ENCODE measurements at regions not wholly inside any gene's neighbourhood (a gene's known extent, or its start where the extent isn't known, plus 50 kb on each side); places are given as distances from the start of the nearest gene placed in this dataset.
"Not testable (repeated sequence)": the region's sequence is repeated elsewhere in the genome, so short reads cannot be mapped to it uniquely, and the experiment has no call there.

DNA sequence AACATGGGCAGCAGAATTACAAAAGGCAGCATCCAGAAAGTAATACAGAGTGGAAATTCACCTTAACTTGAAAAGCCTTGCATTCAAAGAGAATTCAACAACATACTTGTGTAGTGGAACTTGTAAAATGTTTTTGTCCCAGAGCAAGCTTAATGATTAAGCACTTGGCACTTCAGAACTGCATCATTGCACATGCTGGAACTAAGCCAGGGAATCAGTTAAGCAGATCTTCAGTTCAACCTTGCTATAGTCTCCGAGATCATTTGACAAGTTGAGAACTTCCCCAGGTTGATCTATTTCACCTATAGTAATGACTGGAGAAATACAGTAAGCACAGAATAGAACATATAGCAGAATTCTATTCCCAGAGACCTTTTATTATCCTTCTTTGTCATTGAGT lies 1337.2 kb upstream of the NXPH2 start:
- TF ChIP-seq, protein P1, sequence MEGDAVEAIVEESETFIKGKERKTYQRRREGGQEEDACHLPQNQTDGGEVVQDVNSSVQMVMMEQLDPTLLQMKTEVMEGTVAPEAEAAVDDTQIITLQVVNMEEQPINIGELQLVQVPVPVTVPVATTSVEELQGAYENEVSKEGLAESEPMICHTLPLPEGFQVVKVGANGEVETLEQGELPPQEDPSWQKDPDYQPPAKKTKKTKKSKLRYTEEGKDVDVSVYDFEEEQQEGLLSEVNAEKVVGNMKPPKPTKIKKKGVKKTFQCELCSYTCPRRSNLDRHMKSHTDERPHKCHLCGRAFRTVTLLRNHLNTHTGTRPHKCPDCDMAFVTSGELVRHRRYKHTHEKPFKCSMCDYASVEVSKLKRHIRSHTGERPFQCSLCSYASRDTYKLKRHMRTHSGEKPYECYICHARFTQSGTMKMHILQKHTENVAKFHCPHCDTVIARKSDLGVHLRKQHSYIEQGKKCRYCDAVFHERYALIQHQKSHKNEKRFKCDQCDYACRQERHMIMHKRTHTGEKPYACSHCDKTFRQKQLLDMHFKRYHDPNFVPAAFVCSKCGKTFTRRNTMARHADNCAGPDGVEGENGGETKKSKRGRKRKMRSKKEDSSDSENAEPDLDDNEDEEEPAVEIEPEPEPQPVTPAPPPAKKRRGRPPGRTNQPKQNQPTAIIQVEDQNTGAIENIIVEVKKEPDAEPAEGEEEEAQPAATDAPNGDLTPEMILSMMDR (IDR thresholded peaks at IDR 0.05; ENCODE audit: insufficient read depth, low read depth, low read length, missing control alignments): no peak
- DNase-seq (ENCODE audit: low read depth): no peak
- H3K4me3 ChIP-seq (ENCODE audit: low read depth, low read length): no peak overlapping the region

DNA sequence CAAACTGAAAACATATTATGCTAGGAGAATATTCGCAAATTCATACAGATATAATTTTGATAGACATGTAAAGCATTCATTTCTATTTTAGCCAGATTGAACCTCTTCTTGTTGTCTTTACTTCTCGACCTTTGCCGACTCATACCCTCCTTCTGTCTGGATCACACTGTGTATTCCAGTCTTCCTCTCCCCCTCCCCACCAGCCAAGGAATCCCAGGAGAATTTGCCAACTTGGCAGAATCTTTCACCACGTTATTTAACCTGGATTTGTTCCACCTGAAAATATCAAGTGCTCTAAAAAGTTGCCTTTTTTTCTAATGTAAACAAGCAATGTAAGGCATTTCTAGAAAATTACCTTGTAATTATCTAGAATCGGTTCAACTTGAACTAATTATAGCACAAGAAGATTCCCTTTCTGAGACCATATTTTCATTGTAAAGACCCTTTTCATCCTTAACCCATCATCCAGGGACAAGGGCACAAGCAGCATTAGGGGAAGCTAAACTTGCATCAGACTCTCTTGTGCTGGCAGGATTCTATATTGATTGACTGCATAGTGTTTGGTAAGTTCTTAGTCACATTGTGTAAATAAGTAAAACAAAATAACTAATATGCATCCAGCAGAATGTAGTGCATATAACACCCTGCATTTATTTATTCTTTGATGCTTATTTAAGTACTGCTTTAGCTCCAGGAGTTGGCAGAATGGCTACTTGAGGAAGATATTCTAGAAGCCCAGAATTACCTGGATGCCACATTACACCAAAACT lies 1328.7 kb upstream of the NXPH2 start:
- TF ChIP-seq, protein P1 (IDR thresholded peaks at IDR 0.05; ENCODE audit: insufficient read depth, low read depth, low read length, missing control alignments): no peak
- no peak for DNase-seq (ENCODE audit: low read depth)
- no peak overlapping the region for H3K4me3 ChIP-seq (ENCODE audit: low read depth, low read length)

DNA sequence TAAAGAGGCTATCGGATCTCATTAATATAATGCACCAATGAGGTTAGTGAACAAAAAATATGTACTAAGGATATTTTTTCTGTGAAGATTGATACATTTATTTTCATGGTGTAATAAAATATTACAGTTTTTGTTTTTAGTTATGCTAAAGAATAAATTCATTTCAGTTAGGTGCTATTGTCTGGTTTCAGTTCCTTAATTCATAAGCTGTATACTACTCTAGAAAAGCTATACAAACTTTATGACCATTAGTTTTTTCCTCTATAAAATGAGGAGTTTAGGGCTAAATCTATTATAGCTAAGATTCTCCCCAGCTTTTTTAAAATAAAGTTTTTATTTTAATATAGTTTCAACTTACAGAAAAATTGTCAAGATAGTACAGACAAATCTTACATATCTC lies 1311.7 kb upstream of the NXPH2 start:
- no peak for DNase-seq (ENCODE audit: low read depth)
- H3K4me3 ChIP-seq (ENCODE audit: low read depth, low read length): no peak overlapping the region
- TF ChIP-seq, protein P1 (IDR thresholded peaks at IDR 0.05; ENCODE audit: insufficient read depth, low read depth, low read length, missing control alignments): no peak

DNA sequence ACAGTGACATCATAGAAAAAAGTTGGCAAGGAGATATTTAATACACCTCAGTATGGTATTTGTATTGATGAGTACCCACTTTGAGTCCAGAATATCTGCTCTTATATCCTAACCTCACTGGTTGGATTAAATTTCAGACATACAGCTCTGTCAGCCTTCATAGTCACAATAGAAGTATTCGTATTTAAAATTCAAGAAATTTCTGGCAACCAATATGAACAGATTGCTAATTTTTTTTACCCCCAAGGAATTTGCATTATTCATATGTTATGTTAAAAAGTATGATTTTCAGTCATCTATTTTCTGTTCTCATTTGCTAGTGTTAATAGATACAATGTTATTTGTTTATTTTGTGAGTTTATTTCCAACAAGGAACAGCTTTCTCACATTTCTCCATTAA lies 1306.8 kb upstream of the NXPH2 start:
- H3K4me3 ChIP-seq (ENCODE audit: low read depth, low read length): no peak overlapping the region
- no peak for DNase-seq (ENCODE audit: low read depth)
- TF ChIP-seq, protein P1 (IDR thresholded peaks at IDR 0.05; ENCODE audit: insufficient read depth, low read depth, low read length, missing control alignments): no peak

DNA sequence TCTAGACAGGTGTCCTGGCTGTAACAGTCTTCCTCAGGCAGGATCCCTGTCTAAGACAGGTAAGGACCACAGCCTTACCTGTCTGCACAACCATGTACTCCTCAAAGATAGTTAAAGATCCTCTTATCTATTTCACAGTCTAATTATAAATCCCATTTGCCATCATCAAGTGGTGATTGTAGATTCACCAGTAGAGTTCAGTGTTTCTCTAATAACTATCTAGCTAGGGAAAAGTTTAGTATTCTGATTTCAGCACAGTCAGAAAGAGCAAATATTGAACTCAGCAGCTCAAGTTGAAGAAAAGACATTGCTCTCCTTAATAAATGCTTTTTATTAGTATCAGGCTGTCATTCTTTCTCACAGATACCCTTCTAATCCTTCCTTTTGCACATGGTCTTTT lies 1305.5 kb upstream of the NXPH2 start:
- TF ChIP-seq, protein P1 (IDR thresholded peaks at IDR 0.05; ENCODE audit: insufficient read depth, low read depth, low read length, missing control alignments): no peak
- no peak for DNase-seq (ENCODE audit: low read depth)
- H3K4me3 ChIP-seq (ENCODE audit: low read depth, low read length): no peak overlapping the region

DNA sequence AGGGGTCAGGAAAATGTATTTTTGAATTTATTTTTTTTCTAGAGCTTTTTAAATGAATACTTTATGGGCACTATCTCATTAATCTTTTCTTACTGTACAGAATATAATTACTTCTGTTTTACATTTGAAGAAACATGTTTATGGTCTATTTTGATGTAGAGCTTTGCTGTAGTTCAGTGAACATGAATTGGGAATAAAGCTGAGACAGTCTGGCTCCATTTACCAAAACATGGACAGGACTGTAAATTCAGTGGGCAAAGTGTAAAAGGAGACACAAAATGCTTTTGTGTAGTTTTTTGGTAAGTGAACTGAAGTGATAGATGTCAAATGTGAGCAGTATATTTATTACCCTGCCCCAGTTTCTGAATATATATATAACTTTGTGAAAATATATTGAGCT lies 1298.8 kb upstream of the NXPH2 start:
- H3K4me3 ChIP-seq (ENCODE audit: low read depth, low read length): no peak overlapping the region
- DNase-seq (ENCODE audit: low read depth): no peak
- TF ChIP-seq, protein P1 (IDR thresholded peaks at IDR 0.05; ENCODE audit: insufficient read depth, low read depth, low read length, missing control alignments): no peak

DNA sequence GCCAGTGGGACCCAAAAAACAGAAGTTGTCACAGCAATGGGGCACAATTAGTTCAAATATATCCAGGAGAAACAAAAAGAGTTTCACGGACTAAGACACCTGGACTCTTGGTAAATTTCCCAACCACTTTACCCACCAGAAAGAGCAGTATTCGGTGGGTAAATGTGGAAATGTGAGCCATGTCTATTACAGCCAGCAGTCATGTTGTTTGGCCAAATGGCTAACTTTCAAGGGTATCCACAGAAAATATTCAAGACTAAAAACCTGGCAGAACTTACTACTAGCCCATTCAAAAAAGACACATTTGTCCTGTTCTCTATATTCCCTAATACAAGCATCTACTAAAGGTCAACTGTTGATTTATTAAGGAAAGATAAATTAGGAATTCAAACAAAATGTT lies 1296.0 kb upstream of the NXPH2 start:
- H3K4me3 ChIP-seq (ENCODE audit: low read depth, low read length): no peak overlapping the region
- TF ChIP-seq, protein P1 (IDR thresholded peaks at IDR 0.05; ENCODE audit: insufficient read depth, low read depth, low read length, missing control alignments): no peak
- no peak for DNase-seq (ENCODE audit: low read depth)

DNA sequence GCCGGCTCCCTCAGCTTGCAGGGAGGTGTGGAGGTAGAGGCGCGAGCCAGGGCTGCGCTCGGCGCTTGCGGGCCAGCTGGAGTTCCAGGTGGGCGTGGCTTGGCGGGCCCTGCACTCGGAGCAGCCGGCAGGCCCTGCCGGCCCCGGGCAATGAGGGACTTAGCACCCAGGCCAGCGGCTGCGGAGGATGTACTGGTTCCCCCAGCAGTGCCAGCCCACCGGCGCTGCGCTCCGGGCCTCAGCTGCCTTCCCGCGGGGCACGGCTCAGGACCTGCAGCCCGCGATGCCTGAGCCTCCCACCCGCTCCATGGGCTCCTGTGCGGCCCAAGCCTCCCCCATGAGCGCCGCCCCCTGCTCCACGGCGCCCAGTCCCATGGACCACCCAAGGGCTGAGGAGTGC lies 1293.6 kb upstream of the NXPH2 start:
- DNase-seq (ENCODE audit: low read depth); H3K4me3 ChIP-seq (ENCODE audit: low read depth, low read length): not testable (repeated sequence)

All from GM12865 (cell line).